Choroid plexus epithelial cell (primary cell): ENCODE measurements at regions not wholly inside any gene's neighbourhood (a gene's known extent, or its start where the extent isn't known, plus 50 kb on each side); places are given as distances from the start of the nearest gene placed in this dataset.
A peak's percentile ranks its signal among the peaks of the same experiment; 100 is the strongest.
"Not testable (repeated sequence)": the region's sequence is repeated elsewhere in the genome, so short reads cannot be mapped to it uniquely, and the experiment has no call there.

Experiments used
- DNase-seq: peaks from one replicate; pipeline ENCODE4 v3.0.0-alpha.2; 2010; ENCODE audit warnings: low read depth
- H3K4me3 ChIP-seq: 2 replicates; pipeline ENCODE4 v1.5.1; 2011; ENCODE audit warnings: low read depth, mild to moderate bottlenecking, control low read depth, low read length, moderate library complexity
- CTCF ChIP-seq: conservative IDR thresholded peaks from 2 replicates; pipeline ENCODE4 v1.5.1; 2011; ENCODE audit warnings: low read depth, mild to moderate bottlenecking, control low read depth, inconsistent platforms, low read length, moderate library complexity

- H3K4me3 ChIP-seq: not testable (repeated sequence)
- DNase-seq: peak; percentile 23
- peak; percentile 72 for TF ChIP-seq CTCF
These were observed 249.4 kb upstream of the NOTCH2NLA start for GRCh38 chr1:146478125-146478720.

GRCh38 chr1:146475086-146475485 lies 246.3 kb upstream of the NOTCH2NLA start:
- not testable (repeated sequence) for H3K4me3 ChIP-seq, DNase-seq

GRCh38 chr1:146474216-146474615 lies 245.4 kb upstream of the NOTCH2NLA start:
- H3K4me3 ChIP-seq, DNase-seq: not testable (repeated sequence)

GRCh38 chr1:146472192-146472861 lies 243.5 kb upstream of the NOTCH2NLA start:
- H3K4me3 ChIP-seq: peak overlapping the region; percentile 50
- peak; percentile 50 for DNase-seq

- DNase-seq, H3K4me3 ChIP-seq: not testable (repeated sequence)
These were observed 231.1 kb upstream of the NOTCH2NLA start for GRCh38 chr1:146459939-146460338.

GRCh38 chr1:146459308-146459707 lies 230.5 kb upstream of the NOTCH2NLA start:
- H3K4me3 ChIP-seq, DNase-seq: not testable (repeated sequence)

- H3K4me3 ChIP-seq, DNase-seq: not testable (repeated sequence)
These were observed 220.0 kb upstream of the NOTCH2NLA start for GRCh38 chr1:146448877-146449246.

GRCh38 chr1:146448212-146448876 lies 219.5 kb upstream of the NOTCH2NLA start:
- H3K4me3 ChIP-seq, DNase-seq: not testable (repeated sequence)
- TF ChIP-seq CTCF: peak; percentile 25

GRCh38 chr1:146443871-146444222 lies 215.0 kb upstream of the NOTCH2NLA start:
- H3K4me3 ChIP-seq: peak overlapping the region; percentile 61
- peak; percentile 6 for DNase-seq

GRCh38 chr1:146443088-146443870 lies 214.5 kb upstream of the NOTCH2NLA start:
- not testable (repeated sequence) for DNase-seq

GRCh38 chr1:146438543-146438942 lies 209.7 kb upstream of the NOTCH2NLA start:
- not testable (repeated sequence) for DNase-seq, H3K4me3 ChIP-seq

More at GRCh38 chr1:146443088-146443870, 214.5 kb upstream of the NOTCH2NLA start:
- H3K4me3 ChIP-seq: not testable (repeated sequence)

GRCh38 chr1:146416642-146417041 lies 187.8 kb upstream of the NOTCH2NLA start:
- H3K4me3 ChIP-seq: not testable (repeated sequence)
- DNase-seq: peak; percentile 19

- H3K4me3 ChIP-seq, DNase-seq: not testable (repeated sequence)
These were observed 186.2 kb upstream of the NOTCH2NLA start for GRCh38 chr1:146415017-146415416.

GRCh38 chr1:146413911-146414310 lies 185.1 kb upstream of the NOTCH2NLA start:
- DNase-seq: peak; percentile 35
- H3K4me3 ChIP-seq: not testable (repeated sequence)

GRCh38 chr1:146411923-146412322 lies 183.1 kb upstream of the NOTCH2NLA start:
- H3K4me3 ChIP-seq, DNase-seq: not testable (repeated sequence)

GRCh38 chr1:146409817-146410441 lies 181.1 kb upstream of the NOTCH2NLA start:
- DNase-seq: peak; percentile 94
- H3K4me3 ChIP-seq: peak overlapping the region; percentile 1
